Retinal pigment epithelial cell (primary cell): ENCODE measurements at regions not wholly inside any gene's neighbourhood (a gene's known extent, or its start where the extent isn't known, plus 50 kb on each side); places are given as distances from the start of the nearest gene placed in this dataset.

Source experiments
- DNase-seq: peaks from one replicate; pipeline ENCODE4 v3.0.0-alpha.2; 2010; ENCODE audit warnings: low read depth
- H3K4me3 ChIP-seq: 2 replicates; pipeline ENCODE4 v1.5.1; 2011; ENCODE audit warnings: mild to moderate bottlenecking, low read length, control low read depth, moderate library complexity
- TF ChIP-seq, protein P1 (sequence below): conservative IDR thresholded peaks from 2 replicates; pipeline ENCODE4 v1.5.1; 2011; ENCODE audit warnings: low read depth, low read length, control low read depth, inconsistent platforms

DNA sequence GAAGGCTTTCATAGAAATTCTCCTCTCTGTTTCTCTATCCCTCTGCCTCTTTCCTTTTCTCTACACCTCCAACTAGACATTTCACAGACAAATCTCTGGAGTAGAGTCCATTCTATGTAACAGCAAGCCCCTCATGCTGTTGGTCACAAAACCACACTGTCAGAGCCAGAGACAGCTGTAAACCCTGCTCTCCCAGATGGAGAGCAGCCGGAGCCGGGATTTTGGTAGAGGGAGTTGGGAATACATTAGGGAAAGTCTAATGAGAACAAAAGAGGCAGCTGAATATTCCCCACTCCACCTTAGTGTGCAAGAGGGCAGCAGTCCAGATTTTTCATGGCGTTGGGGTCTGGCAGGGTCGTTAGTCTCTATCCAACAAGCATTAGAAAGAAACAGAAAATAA is 68.3 kb upstream of the EDN1 start:
- DNase-seq = no peak
- TF ChIP-seq, protein P1, sequence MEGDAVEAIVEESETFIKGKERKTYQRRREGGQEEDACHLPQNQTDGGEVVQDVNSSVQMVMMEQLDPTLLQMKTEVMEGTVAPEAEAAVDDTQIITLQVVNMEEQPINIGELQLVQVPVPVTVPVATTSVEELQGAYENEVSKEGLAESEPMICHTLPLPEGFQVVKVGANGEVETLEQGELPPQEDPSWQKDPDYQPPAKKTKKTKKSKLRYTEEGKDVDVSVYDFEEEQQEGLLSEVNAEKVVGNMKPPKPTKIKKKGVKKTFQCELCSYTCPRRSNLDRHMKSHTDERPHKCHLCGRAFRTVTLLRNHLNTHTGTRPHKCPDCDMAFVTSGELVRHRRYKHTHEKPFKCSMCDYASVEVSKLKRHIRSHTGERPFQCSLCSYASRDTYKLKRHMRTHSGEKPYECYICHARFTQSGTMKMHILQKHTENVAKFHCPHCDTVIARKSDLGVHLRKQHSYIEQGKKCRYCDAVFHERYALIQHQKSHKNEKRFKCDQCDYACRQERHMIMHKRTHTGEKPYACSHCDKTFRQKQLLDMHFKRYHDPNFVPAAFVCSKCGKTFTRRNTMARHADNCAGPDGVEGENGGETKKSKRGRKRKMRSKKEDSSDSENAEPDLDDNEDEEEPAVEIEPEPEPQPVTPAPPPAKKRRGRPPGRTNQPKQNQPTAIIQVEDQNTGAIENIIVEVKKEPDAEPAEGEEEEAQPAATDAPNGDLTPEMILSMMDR = no peak
- no peak overlapping the region for H3K4me3 ChIP-seq

- H3K4me3 ChIP-seq = no peak overlapping the region
- TF ChIP-seq, protein P1 = no peak
- DNase-seq = no peak
Measured at GRCh38 chr6:12222405-12223366, 67.5 kb upstream of the EDN1 start.

- no peak for DNase-seq
- TF ChIP-seq, protein P1 = no peak
- no peak overlapping the region for H3K4me3 ChIP-seq
Measured at GRCh38 chr6:12223383-12223782, 66.8 kb upstream of the EDN1 start.

- DNase-seq = no peak
- TF ChIP-seq, protein P1 = no peak
- no peak overlapping the region for H3K4me3 ChIP-seq
Measured at GRCh38 chr6:12224251-12224650, 65.9 kb upstream of the EDN1 start.

DNA sequence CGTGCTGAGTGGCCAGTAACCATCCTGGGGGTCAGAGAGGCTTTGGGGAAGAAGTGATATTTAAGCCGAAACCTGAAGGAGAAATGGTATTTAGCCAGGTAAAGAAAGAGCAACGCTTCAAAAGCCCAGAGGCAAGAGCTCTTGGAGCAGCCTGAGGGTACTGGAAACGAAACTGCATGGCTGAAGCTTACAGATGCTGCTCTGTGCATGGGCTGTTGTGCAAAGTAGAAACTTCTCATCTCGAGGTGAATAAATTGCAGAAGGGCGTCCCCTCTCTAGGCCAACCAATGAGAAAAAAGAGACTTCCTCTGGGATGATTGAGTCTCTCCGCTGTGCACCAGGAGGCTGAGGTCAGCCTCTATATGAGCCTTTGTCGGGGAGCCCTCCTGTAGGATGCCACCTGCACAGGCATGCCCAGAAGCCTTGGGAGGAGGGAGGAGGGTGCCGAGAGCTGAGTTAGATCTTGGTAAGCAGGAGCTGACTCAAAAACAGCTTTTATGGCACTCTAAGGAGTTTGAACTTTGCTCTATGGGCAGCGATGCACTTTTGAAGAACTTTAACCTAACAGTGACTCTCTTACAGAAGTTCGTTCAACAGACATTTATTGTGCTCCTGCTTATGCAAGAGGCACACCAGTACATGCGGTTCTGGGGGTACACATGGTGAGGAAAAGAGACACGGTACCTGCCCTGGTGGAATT is 61.6 kb upstream of the EDN1 start:
- H3K4me3 ChIP-seq = no peak overlapping the region
- TF ChIP-seq, protein P1 = no peak
- no peak for DNase-seq

DNA sequence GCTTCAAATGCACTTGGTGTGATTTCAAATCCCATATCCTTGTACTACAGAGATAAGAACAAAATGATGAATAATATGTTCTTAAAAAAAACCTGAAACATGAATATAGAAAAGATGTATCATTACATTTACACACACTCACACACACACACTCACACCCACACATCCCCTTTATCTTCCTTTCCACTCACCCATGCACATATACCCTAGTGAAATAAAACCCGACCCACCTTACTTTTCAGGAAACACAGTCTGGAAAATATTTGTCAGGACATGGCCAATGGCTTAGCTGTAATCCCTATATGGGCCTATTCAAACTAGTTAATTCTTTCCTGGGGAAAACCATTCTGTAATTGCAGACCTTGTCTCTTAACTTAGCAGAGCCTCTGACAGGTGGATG is 60.8 kb upstream of the EDN1 start:
- DNase-seq = no peak
- TF ChIP-seq, protein P1 = no peak
- no peak overlapping the region for H3K4me3 ChIP-seq

- TF ChIP-seq, protein P1 = no peak
- DNase-seq = no peak
- no peak overlapping the region for H3K4me3 ChIP-seq
Measured at GRCh38 chr6:12230523-12230922, 59.6 kb upstream of the EDN1 start.
